CD1c-positive myeloid dendritic cell (primary cell): ENCODE measurements at regions not wholly inside any gene's neighbourhood (a gene's known extent, or its start where the extent isn't known, plus 50 kb on each side); places are given as distances from the start of the nearest gene placed in this dataset.

Experiments
- DNase-seq: peaks from one replicate; pipeline ENCODE4 v3.0.0-alpha.2; 2016; ENCODE audit errors: extremely low spot score

DNA sequence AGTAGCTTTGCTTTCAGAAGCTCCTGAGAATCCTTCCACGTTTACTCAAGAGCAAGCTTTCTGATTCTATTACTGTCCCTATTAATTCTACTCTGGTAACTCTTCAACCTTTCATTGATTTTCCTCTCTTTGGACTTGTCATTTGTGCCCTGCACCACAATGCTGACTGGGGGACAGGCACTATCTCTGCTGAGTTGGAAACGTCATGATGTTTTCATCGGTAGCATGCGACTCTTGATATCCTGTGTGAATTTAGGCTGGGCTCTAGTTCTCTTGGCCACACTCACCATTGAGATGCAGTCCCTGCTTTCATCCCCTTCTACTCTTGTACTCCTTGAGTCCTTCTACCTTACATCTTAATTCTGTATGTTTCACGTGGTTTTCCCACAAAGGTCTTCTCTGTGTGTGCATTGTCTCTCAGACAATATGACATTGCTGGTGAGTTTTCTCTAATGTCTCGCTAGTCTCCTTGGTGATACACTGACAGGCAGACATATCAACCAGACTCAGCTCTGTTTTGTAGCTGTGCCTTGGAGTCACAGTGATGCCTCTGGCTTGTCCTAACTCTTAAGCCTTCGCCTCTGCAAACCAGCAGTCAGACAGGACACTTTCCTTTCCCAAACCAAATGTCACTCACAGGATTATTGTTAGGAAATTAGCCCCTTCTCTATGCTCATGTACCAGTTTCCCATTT, 223.6 kb upstream of the ADGRL2 start:
- no peak for DNase-seq

DNA sequence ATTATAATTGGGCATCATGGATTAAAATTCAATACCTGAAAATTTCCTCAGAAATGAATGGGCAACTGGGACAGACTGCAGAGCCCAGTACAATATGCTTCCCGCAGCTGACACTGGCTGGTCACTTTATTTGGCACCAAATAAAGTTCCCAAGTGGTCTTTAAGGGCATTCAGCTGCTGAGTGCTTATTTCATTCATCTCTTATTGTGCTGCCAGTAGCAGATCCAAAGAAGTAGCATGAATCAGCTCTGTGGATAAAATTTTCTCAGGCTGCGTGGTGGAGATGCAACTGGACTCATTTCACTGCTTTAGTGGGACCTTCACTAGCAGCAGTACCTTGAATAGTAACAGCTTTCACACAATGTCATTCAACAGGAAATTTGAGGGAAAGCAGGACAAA, 226.3 kb upstream of the ADGRL2 start:
- DNase-seq: no peak

DNA sequence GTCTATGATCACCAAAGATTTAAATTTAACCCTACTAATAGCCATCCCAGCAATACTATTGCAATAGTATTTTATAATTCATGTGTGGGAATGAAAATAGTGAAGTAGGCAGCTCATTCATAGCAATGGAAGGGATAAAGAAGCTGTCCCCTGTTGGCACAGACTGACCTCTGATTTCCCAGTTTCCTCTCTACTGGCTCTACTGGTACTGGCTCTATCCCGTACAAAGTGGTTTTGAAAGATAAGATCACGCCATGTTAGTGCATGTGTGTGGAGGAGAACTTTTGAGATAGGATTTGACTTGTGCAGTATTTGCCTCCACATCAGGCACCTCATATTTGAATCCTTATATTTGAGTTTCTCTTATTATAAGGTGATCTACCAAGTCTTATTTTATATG, 227.3 kb upstream of the ADGRL2 start:
- DNase-seq: no peak

DNA sequence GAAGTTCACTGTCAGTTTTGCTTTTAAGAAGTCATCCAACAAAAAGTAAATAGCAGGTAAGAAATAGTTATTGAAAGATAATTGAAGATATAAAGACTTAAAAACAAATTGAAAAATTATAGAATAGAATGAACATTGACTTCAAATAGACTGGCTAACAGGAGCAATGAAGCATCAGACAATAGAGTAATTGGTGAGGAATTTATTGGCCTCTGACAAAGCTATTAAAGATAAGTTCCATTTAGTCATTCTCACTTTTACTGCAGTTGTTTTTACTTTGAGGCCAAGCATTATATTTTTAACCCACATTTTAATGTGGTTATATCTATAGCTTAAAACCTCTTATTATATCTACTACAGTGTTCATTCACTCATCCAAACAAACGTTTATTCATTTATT, 228.8 kb upstream of the ADGRL2 start:
- DNase-seq: no peak

DNA sequence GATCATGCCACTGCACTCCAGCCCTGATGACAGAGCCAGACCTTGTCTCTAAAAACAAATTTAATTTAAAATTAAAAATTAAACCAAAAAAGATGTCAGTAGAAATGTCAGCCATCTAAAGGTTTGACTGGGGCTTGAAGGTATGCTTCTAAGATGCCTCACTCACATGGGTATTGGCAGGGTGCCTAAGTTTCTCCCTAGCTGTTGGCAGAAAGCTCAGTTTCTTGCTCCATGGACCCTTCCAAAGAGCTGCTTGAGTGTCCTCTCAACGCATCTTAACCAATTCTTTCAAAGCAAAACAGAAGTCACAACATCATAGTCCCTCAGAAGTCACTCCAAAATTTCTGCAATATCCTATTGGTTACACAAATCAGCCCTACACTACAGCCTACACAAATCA, 231.0 kb upstream of the ADGRL2 start:
- no peak for DNase-seq

DNA sequence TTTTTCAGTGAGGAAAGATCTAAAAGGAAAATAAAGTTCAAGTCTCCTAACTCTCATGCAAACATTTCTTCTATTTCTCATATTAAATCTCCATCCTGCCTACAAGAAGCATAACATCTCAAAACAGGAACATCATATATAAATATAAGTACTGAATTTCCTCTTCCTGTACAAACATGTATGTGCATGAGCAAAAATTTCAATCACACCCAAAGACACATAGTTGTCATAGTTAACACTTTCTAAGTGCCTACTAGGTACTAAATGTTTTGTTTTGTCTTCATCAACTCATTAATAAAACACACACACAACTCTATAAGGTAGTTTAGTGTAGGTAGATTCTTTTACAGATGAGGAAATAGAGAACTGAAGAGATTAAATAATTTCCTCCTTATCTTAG, 237.1 kb upstream of the ADGRL2 start:
- no peak for DNase-seq

DNA sequence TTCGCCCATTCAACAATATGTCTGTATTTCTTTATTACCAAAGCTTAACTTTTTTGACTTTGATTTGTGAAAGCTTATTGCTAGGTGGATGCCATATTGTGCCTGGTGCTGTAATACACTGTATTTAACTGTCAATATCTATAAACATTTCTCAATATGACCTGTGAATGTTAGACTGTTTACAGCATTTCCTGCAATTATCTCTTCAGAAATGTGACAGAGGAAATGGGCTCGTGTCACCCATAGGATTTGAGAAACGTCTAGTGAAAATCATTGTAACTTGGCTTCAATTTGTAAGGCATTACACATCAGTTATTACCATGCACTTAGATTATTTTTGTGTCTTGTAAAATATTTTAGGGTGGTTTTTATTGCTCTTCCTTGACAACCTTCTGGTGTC, 237.8 kb upstream of the ADGRL2 start:
- no peak for DNase-seq

DNA sequence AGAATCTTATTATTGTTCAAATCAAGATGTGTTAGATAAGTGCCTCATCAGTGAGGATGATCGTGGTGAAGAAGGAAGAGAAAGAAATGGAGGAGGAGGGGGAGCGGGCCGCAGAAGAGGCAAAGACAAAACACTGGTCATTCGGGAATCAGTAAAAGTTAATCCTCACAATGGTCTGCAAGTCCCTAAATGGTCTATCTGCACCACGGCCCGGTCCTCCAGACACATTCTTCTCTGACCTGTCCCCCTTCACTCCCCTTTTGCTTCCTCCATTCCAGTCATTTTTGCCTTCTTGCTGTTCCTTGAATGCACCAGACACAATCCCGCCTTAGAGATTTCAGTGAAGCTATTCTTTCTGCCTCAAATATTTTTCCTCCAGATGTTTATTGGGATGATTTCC, 240.1 kb upstream of the ADGRL2 start:
- DNase-seq: no peak

DNA sequence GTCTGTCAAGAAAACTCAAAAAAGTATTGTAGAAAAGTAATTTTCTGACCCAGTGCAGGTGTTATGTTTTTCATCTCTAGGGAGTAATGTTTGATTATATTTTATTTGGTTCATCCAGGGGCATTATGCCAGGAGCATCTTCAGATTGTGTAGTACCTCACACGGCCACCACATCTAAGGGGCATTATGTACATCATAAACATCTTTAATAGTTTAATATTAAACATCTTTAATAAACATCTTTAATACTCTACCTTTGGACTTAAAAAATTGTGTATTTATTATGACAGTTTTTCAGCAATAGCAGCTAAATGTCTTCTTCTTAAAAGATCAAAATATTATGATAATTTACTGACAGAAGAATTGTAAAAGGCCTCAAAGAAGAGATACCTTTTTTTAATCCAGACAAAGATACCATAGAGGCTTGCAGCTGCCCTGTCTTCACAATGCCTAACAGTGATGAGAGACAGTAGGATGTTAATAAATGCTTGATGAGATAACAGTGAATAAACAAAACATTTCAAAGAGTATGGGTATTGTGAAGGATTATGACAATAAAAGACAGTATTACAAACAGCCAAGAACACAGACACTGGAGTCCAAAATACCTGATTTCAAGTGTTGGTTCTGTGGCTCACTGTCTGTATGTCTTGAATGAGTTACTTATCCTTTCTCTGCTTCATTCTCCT, 240.9 kb upstream of the ADGRL2 start:
- DNase-seq: no peak

DNA sequence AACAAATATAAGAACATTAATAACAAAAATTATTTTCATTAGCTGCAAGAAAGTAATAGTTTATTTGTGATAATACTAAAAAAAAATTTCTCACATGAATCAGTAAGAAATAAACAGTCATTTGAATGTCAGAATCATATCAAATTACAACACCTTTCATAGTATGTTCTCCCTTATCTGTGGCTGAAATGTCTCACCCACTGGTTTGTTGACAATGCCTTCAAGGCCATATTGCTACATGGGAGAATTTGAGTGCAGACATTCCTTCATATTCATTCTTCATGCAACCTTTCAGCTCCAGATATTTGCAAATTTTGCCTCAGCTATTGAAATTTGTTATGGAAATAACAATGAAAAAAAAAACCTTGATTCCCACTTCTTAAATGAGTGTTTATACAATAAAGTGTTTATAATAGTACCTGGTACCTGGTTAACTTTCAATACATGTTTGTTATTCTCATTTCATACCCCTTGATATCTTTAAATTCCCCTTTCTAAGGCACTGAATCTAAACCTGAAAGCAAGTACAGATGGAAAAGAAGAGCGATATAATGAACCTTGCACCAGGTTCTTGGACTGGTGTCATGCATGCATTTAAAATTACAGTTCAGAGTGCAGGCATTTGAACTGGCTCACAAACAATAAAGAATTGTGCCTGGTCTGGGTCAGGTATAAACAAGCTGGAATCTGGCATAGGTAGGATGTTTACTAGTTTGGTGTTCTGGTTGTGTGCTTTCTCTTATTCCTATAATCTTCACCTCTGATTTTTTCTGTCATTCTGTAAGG, 242.2 kb upstream of the ADGRL2 start:
- DNase-seq: no peak

DNA sequence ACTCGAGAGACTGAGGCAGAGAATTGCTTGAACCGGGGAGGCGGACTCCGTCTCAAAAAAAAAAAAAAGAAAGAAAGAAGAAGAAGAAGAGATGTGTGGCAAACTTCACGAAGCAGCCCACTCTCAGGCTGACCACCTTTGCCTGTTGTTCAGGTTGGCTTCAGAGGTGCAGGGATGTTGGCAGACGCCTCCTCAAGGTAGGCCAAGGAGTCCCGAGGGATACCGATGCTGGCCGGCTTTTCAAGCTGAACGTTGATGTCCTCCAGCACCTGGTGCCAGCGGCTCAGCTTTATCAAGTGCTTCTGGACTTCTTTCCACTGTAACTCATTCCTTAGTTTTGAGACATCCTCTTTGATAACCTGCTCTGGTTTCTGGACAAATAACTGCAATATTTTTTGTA, 243.8 kb upstream of the ADGRL2 start:
- DNase-seq: no peak

DNA sequence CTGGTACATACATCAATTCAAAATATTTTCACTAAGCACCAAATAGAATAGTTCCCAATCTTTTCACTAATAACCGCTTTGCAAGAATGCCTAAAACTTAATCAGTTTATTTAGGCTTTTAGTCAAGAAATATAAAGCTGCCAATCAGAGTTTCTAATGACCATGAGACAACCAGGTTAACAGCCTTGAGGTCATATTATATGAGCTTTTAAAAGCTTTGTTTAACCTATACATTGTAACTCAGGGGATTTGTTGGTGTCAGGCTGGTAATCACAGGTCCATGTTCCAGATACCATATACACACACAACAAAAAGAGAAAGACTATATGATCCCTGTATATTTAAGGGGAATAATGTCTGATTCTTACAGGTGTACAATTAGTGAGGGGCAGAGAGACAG, 246.2 kb upstream of the ADGRL2 start:
- no peak for DNase-seq

DNA sequence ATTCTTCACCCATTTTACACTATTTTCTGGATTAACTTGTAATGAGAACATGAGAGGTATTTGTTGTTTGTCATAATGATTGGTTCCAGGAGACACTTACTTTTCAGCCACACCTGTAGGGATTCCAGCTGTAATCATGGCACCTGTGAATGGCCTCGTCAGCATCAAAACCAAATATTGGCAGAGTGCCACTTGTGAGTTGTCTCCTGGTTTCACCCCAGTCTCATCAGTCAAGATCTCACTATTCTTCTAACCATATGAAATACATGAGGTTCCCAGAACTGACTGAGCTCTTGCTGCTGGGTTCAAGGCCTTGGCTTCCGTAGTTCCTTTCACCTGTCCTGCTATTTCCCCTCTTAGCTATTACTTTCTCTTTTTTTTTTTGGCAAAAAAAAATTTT, 246.6 kb upstream of the ADGRL2 start:
- no peak for DNase-seq

DNA sequence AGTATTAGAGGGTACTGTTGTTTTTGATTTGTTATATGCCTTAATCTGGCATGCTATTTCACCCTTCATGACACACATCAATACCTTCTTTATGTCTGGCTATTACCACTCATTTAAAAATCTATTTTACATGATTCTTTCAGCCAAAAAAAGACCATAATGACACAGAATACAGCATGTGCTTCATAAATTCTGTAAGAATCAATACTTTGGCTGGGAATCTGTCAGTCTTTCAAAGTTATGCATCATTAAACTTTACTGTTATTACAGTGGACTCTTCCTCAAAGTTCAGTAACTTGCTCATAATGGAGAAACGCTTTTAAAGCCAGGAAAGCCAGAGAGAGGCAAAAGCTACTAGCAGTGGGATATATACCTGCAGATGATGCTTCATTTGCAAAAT, 247.2 kb upstream of the ADGRL2 start:
- DNase-seq: no peak

DNA sequence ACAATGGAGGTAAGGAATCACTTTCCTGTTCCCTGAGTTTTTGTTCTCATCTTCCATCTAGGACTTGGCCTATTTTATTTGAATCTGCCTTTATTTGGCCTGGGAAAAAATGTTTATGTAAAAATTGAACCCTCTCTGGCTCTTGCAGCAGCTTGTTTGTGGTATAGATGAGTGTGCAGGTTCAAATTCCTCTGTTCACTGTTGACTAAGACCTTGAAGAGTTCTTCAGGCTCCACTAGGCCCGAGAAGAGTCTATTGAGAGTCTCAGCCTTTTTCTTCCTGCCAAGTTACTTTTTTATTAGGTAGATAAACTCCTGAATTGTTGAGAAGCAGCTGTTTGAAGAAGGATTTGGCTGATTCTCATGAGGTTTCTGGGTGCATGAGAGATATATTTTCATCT, 248.8 kb upstream of the ADGRL2 start:
- no peak for DNase-seq

DNA sequence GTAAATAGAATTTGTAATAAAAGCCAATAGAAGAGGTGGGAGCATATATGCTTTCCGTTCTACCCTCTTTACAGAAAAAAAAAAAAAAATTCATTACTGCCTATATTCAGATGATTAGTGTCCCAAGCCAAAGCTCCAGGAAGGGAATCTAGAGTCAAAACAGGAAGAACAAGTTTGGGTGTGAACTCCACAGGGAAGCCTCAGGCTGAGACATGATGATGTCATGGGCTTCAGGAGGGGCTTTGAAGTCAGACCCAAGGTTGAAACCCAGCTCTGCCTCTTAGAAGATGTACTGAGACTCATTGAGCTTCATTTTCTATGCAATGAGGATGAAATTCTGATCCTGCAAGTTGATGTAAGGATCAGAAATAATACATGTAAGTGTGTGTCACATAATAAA, 250.0 kb upstream of the ADGRL2 start:
- DNase-seq: no peak

DNA sequence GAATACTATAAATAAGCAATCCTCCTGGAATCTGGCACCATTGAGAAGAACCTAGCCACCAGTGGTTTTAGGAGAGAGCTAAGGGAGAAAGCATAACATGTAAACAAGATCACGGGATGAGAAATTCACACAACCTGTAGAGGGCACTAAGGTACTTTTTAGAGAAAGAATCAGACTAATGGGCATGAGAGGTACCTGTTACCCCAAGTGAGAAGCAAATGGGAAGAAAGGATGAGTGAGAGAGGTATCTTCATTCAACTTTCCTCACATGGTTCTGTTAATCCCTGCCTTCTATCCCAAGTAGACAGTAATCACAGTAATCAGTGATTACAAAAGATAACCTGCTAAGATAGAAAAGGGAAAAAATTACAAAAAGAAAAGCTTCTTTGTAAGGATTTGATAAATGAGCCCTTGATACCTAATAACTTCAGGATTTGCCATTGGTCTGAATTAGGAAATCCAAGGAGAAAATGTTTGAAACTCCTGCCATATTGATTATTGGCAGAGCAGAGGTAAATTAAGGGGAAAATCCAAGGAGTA, 251.1 kb upstream of the ADGRL2 start:
- no peak for DNase-seq

DNA sequence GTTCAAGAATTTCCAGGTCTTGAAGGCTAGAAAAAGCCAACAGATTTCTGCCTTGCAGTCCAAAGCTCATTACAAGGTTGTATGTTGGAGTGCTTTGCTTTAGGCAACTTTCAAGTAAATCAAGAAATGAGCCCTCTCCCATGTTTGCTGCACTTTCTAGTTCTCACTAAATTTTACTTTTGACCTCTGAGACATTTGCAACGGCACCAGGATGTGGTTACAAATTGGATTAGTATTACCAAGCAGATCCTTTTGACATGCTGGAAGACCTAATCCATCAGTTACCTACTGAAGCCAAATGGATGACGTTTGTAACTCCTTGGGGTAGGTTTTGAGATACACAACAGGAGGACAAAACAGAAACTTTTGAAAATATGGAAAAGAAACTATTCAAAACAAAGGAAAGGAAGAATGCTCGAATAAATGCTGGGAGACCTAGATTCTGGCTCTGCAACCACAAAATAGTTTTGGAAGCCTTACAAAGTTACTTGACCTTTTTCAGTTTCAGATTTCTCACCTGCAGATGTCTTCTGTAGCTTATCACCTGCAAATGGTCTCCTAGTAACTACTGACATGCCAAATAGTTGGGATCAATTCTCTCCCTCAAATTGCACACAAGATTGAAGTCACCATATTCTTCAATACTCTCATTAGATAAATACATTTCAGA, 251.7 kb upstream of the ADGRL2 start:
- DNase-seq: no peak

DNA sequence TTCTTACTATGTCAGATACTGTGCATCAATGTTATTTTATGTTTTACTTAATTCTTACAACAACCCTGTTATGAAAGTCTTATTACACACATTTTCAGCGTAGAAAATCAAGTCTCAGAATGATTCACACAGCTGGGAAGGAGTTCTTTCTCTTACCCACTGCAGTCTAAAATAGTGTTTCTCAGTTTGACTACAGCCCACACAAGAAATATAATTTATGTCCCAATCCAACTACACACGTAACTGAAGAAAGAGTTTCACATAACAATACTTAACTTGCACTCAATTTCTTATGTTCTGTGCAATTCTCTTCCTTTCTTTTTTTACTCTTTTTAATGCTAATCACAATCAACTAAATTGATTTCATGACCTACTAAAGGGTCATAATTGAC, 252.8 kb upstream of the ADGRL2 start:
- no peak for DNase-seq

DNA sequence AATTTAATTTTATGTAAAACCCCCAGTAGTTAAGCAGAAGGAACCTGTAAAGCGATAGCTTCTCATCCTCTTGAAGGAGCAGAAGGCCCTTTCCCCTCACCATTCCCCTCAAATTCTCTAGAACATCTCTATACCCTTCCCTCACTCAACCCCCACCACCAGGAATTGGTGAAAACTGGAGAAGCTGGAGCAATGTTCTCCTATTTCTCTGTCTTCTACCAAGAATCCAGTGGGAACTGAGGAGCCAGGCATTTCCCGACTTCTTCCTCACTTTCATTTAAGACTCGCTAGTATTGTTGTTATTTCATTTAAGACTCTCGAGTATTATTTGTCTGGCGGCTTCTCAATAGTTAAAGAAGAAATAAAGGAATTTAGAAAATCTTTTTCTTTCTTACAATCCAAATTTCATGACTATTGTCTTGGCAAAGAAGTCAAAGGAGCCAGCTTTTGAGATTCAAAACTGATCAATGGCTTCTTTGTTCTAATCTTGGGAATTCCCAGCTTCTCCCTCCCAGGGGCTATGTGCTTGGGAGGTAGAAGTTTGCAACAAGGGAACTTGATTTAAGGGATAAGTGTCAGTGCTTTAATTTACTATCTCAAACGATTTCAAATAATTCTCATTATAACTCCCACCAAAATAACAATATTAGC, 253.3 kb upstream of the ADGRL2 start:
- DNase-seq: no peak

DNA sequence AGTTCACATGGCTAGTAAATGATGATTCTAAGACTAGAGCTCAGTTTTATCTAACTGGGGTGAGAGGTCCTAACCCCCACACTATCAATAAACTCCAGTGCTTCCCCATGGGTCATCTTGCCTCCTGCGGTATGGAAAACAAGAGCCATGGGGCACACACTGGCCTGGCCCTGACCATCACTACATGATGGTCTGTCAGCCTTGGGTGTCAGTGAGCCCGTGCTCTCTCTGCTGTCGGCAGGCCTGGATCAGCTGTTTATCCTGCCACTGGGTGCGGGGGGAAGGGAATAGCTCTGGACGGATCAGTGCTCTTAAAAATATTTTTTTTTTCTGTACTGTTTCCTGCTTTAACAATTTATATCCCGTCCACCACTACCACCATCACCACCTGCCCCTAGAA, 255.0 kb upstream of the ADGRL2 start:
- no peak for DNase-seq

DNA sequence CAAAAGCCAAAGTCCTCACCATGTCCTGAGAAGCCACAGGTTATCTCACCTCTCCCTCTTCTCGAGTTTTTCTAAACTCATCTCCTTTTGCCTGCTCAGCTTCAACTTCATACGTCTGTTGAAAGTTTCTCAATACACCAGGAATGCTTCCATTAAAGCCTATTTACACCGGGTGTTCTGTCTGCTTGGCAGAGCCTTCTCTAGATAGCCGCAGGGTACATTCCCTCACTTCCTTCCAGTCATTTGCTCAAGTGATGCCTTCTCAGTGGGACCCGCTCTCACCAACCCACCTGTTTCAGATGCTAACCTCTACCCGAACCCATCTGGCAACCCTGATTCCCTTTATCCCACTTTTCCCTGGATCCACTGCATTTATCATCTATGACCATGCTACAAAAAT, 257.0 kb upstream of the ADGRL2 start:
- no peak for DNase-seq
